ENCODE measurements at regions not wholly inside any gene's neighbourhood (a gene's known extent, or its start where the extent isn't known, plus 50 kb on each side); places are given as distances from the start of the nearest gene placed in this dataset. TPM values are rescaled to one million over a fixed set of nuclear protein-coding genes. Genes with fewer than 3 reads are reported as not detected.

DNA sequence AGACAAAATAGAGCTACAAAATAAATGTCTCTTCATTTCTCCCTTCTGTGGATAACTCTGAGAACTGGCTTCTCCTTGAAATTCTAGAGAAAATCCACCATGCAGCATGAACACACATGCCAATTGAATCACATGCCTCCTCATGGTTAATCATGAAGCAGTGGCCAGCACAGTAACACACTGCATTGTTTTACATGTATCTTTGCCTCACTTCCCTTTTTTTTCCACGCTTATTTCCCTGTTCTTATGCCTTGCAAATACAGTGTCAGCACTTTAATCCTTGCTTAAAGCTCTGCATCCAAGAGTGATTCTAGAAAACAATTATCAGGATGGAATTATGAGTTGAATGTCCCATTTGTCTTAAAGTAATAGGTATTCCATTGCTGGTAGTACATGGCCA is 50.3 kb upstream of the ZBTB7C start:
- POLR2A ChIA-PET: no interaction called here
- no peak for TF ChIP-seq CTCF (IDR thresholded peaks at IDR 0.05; ENCODE audit: insufficient read depth, low read depth, low read length)
- no peak for DNase-seq (ENCODE audit: low read depth)
- CTCF ChIA-PET: interaction anchor here (1.0 to 8.0 kb wide), 4 partner anchors 12 to 229 kb away, joined by 3 to 61 read pairs (median 4); no protein-coding TSS in a partner anchor
- Histone ChIP-seq H3K4me3 (ENCODE audit: low read depth, low read length) (no peak overlapping the region), H3K27me3 (ENCODE audit: control insufficient read depth, insufficient read depth, low read length) (peaks cover 2% of the 10 kb centered on the region), H3K36me3 (ENCODE audit: control insufficient read depth, insufficient read depth, low read length) (no peaks in the 10 kb centered on the region)

DNA sequence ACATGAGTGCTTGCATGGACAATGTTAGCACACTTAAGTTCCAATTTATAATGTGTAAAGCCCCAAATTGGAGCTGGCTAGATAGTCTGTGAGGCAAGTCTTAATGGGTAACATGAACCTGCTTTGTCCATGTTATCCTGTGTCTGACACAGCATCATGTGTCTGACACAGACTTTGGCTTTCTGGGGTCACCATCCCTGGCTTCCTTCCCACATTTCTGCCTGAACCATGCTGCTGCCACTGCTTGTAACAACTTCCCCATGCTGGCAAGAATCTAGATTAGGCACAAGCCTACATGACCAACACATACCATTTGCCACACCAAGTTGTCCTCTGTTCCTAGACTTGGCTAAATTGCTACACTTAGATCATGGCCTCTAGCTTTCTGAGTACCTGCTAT is 49.8 kb upstream of the ZBTB7C start:
- ChIA-PET CTCF (interaction anchor here (1.0 to 8.0 kb wide), 4 partner anchors 12 to 228 kb away, joined by 3 to 61 read pairs (median 4); no protein-coding TSS in a partner anchor), POLR2A (no interaction called here)
- Histone ChIP-seq H3K4me3 (ENCODE audit: low read depth, low read length) (no peak overlapping the region), H3K36me3 (ENCODE audit: control insufficient read depth, insufficient read depth, low read length) (no peaks in the 10 kb centered on the region), H3K27me3 (ENCODE audit: control insufficient read depth, insufficient read depth, low read length) (peaks cover 3% of the 10 kb centered on the region)
- no peak for DNase-seq (ENCODE audit: low read depth)
- no peak for TF ChIP-seq CTCF (IDR thresholded peaks at IDR 0.05; ENCODE audit: insufficient read depth, low read depth, low read length)

Small RNA genes lying in the stretch of these regions (small RNA-seq; reads per million reads assigned to genes)
- not detected for gene AC024288.1 (ENCODE audit: insufficient read length, low read depth, low replicate concordance)
- not detected for gene RNA5SP456 (ENCODE audit: insufficient read length, low read depth, low replicate concordance)

All from BJ (cell line).